ENCODE measurements at regions not wholly inside any gene's neighbourhood (a gene's known extent, or its start where the extent isn't known, plus 50 kb on each side); places are given as distances from the start of the nearest gene placed in this dataset.

DNA sequence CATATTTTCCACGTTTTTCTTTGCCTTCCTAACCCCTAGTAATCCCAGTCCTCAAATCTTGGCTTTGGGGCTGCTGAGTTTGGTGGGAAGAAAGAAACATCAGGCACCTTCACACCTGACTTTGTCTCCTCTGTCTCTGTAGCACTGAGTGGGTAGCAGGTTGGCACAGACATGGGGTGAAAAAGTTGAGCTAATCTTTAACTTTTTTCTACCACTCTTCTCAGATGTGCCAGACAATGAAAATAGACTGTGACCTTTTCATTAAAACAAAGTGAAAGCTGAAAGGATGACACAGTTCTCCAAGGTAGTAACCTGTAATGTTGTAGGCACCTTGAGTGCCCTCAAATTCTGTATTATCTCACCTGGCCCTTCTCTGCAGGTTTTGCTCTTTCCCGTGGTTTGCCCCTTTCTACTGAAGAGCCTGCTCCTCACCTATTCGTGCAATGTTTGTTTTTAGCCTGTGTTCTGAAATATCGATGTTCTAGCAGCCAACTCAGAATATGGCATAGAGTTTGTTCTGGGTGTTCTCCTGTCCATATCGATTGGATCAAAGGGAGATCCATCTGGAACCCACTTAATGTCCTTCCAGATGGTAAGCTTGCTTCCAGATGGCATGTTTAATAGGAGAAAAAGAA is 57.8 kb upstream of the ATXN1 start:
- DNase-seq (ENCODE audit: extremely low spot score, unreplicated experiment), result no peak
- TF ChIP-seq, protein P1, sequence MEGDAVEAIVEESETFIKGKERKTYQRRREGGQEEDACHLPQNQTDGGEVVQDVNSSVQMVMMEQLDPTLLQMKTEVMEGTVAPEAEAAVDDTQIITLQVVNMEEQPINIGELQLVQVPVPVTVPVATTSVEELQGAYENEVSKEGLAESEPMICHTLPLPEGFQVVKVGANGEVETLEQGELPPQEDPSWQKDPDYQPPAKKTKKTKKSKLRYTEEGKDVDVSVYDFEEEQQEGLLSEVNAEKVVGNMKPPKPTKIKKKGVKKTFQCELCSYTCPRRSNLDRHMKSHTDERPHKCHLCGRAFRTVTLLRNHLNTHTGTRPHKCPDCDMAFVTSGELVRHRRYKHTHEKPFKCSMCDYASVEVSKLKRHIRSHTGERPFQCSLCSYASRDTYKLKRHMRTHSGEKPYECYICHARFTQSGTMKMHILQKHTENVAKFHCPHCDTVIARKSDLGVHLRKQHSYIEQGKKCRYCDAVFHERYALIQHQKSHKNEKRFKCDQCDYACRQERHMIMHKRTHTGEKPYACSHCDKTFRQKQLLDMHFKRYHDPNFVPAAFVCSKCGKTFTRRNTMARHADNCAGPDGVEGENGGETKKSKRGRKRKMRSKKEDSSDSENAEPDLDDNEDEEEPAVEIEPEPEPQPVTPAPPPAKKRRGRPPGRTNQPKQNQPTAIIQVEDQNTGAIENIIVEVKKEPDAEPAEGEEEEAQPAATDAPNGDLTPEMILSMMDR (IDR thresholded peaks at IDR 0.05), result no peak
- H3K4me1 Mint-ChIP-seq (ENCODE audit: unreplicated experiment), result peaks cover 4% of the 10 kb centered on the region
- no peaks in the 10 kb centered on the region for H3K9me3 Mint-ChIP-seq (ENCODE audit: unreplicated experiment)
- H3K4me3 Mint-ChIP-seq (ENCODE audit: unreplicated experiment), result no peak overlapping the region
- H3K36me3 Mint-ChIP-seq (ENCODE audit: unreplicated experiment), result no peaks in the 10 kb centered on the region
- H3K27ac Mint-ChIP-seq (ENCODE audit: unreplicated experiment), result no peak overlapping the region
- H3K27me3 Mint-ChIP-seq (ENCODE audit: unreplicated experiment), result peaks cover 5% of the 10 kb centered on the region

DNA sequence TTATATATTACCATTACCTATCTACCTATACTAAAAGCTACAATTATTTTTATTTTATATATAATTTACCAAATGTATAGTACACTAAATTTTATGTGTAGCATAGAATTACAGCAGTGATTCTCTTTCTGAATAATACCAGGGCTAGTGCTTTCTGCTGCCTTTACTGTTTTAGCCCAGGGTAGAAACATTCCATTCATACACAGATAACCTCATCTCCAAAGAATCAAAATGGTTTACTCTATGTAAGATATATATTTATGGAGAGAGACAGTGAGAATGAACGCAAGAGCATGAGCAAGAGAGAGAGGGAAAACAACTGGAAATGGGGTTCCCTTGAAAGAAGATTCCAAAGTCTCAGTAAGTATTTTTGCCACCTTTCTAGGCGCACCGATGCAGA is 56.3 kb upstream of the ATXN1 start:
- Mint-ChIP-seq H3K27me3 (ENCODE audit: unreplicated experiment) (peaks cover 5% of the 10 kb centered on the region), H3K27ac (ENCODE audit: unreplicated experiment) (no peak overlapping the region), H3K4me1 (ENCODE audit: unreplicated experiment) (peaks cover 4% of the 10 kb centered on the region), H3K36me3 (ENCODE audit: unreplicated experiment) (no peaks in the 10 kb centered on the region), H3K9me3 (ENCODE audit: unreplicated experiment) (peaks cover 8% of the 10 kb centered on the region), H3K4me3 (ENCODE audit: unreplicated experiment) (no peak overlapping the region)
- TF ChIP-seq, protein P1 (IDR thresholded peaks at IDR 0.05), result no peak
- no peak for DNase-seq (ENCODE audit: extremely low spot score, unreplicated experiment)

DNA sequence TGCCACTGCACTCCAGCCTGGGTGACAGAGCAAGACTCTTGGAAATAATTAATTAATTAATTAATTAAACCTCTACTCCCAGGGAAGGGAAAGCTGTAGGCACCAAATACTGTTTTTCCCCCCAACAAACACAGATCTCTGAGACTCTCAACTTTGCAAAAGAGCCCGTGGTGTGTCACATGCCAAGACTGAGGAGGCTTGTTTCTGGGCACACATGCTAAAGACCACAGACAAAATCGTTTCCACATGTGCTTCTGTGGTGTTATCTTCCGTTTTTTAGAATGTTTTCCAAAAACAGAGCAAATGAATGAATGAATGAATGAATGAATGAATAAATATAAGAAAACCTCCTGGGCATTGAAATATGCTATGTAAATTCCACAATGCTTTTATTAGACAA is 55.6 kb upstream of the ATXN1 start:
- H3K36me3 Mint-ChIP-seq (ENCODE audit: unreplicated experiment), result no peaks in the 10 kb centered on the region
- H3K27ac Mint-ChIP-seq (ENCODE audit: unreplicated experiment), result no peak overlapping the region
- no peak overlapping the region for H3K4me3 Mint-ChIP-seq (ENCODE audit: unreplicated experiment)
- H3K9me3 Mint-ChIP-seq (ENCODE audit: unreplicated experiment), result peaks cover 15% of the 10 kb centered on the region
- TF ChIP-seq, protein P1 (IDR thresholded peaks at IDR 0.05), result no peak
- peaks cover 4% of the 10 kb centered on the region for H3K4me1 Mint-ChIP-seq (ENCODE audit: unreplicated experiment)
- DNase-seq (ENCODE audit: extremely low spot score, unreplicated experiment), result no peak
- H3K27me3 Mint-ChIP-seq (ENCODE audit: unreplicated experiment), result peaks cover 5% of the 10 kb centered on the region

DNA sequence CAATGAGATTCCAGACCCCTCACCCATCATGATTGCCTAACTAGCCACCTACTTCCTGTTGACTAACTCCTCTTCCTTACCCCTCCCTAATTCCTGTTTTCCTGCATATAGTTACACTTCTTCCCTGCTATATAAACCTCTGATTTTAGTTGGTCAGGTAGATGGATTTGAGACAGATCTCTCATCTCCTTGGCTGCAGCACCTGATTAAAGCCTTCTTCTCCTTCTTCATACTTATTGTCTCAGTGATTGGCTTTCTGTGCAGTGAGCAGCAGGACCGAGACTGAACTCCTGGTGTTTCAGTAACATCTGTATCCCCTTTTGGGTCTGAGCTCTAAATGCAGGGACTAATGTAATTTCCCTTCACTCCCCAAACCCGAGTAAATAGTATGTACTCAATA is 51.7 kb upstream of the ATXN1 start:
- Mint-ChIP-seq H3K27me3 (ENCODE audit: unreplicated experiment) (no peaks in the 10 kb centered on the region), H3K27ac (ENCODE audit: unreplicated experiment) (no peak overlapping the region), H3K4me3 (ENCODE audit: unreplicated experiment) (no peak overlapping the region), H3K36me3 (ENCODE audit: unreplicated experiment) (peaks cover 9% of the 10 kb centered on the region), H3K9me3 (ENCODE audit: unreplicated experiment) (peaks cover 38% of the 10 kb centered on the region), H3K4me1 (ENCODE audit: unreplicated experiment) (peaks cover 4% of the 10 kb centered on the region)
- TF ChIP-seq, protein P1 (IDR thresholded peaks at IDR 0.05), result no peak
- DNase-seq (ENCODE audit: extremely low spot score, unreplicated experiment), result no peak

DNA sequence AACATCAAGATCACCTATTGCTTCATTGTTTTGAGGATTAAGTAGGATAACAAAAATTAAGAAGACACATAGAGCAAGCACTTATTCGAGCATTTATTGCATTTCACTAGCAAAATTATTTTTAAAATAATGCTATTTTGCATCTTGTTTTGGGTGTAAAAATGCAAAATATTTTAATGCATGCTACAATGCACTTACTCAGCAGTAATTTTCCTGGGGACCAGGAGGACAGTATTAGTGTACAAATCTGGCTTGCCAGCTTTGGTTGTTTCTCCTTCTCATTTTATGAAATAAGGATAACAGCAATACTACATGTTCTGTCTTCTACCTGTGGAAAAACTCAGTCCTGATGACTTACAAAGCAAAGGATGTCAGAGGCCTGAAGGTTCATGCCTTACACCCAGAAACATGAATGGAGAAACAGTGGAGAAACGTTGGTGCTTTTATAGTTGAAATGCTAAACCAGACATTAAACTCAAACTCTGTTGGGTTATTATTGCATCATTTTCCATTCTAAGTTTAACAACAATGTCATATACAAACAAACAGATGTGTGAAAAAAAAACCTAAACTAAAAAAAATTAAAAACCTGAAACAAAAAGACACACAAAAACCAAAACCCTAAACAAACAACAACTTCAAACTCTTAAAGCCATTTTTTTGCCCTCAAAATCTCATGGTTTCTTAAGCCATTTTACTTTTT is 50.2 kb upstream of the ATXN1 start:
- Mint-ChIP-seq H3K27me3 (ENCODE audit: unreplicated experiment) (no peaks in the 10 kb centered on the region), H3K36me3 (ENCODE audit: unreplicated experiment) (peaks cover 9% of the 10 kb centered on the region), H3K4me3 (ENCODE audit: unreplicated experiment) (no peak overlapping the region), H3K9me3 (ENCODE audit: unreplicated experiment) (peaks cover 38% of the 10 kb centered on the region), H3K27ac (ENCODE audit: unreplicated experiment) (no peak overlapping the region), H3K4me1 (ENCODE audit: unreplicated experiment) (no peaks in the 10 kb centered on the region)
- no peak for DNase-seq (ENCODE audit: extremely low spot score, unreplicated experiment)
- TF ChIP-seq, protein P1 (IDR thresholded peaks at IDR 0.05), result no peak
